WTC11 (cell line): ENCODE measurements at regions not wholly inside any gene's neighbourhood (a gene's known extent, or its start where the extent isn't known, plus 50 kb on each side); places are given as distances from the start of the nearest gene placed in this dataset.
A peak's percentile ranks its signal among the peaks of the same experiment; 100 is the strongest.

Source experiments
- ATAC-seq: fragments of 200-7000 bp; cut with Tn5 transposase; 2 replicates; pipeline ENCODE4 v1.10.0; 2021; ENCODE audit warnings: mild to moderate bottlenecking, moderate library complexity
- CTCF ChIA-PET: fragments of 300-600 bp; sonication (Branson Sonifier 250); formaldehyde crosslinking; loops from one replicate; lab custom pipeline; 2021; ENCODE audit warnings: antibody characterized with exemption; lab: Charles Lee
- POLR2A ChIA-PET: fragments of 350-600 bp; sonication (Branson Sonifier 250); formaldehyde crosslinking; loops from one replicate; lab custom pipeline; 2021; ENCODE audit warnings: antibody characterized with exemption; lab: Charles Lee
- DNase-seq: peaks from one replicate; pipeline ENCODE4 v3.0.0; 2021; ENCODE audit warnings: low spot score
- H3K27ac Mint-ChIP-seq: 2 replicates; pipeline ENCODE4 v1.8.0; 2021; ENCODE audit warnings: mixed read lengths
- H3K27me3 Mint-ChIP-seq: 2 replicates; pipeline ENCODE4 v1.8.0; 2021; ENCODE audit warnings: low read depth, mild to moderate bottlenecking, moderate library complexity, mixed read lengths
- H3K36me3 Mint-ChIP-seq: 2 replicates; pipeline ENCODE4 v1.8.0; 2021; ENCODE audit warnings: mixed read lengths
- H3K4me1 Mint-ChIP-seq: 2 replicates; pipeline ENCODE4 v1.8.0; 2022; ENCODE audit warnings: mixed read lengths
- H3K4me3 Mint-ChIP-seq: 2 replicates; pipeline ENCODE4 v1.8.0; 2021; ENCODE audit warnings: mild to moderate bottlenecking, moderate library complexity, mixed read lengths
- H3K9me3 Mint-ChIP-seq: 2 replicates; pipeline ENCODE4 v1.8.0; 2021; ENCODE audit warnings: mixed read lengths
- CREM ChIP-seq: sonication (generic); formaldehyde crosslinking; IDR thresholded peaks from 2 replicates; pipeline ENCODE4 v1.8.1; 2022; ENCODE audit warnings: mild to moderate bottlenecking, missing genetic modification reagents, moderate library complexity
- CTCF ChIP-seq: fragments of 200-600 bp; IDR thresholded peaks from 2 replicates; pipeline ENCODE4 v1.8.0; 2022; ENCODE audit warnings: antibody characterized with exemption
- E2F5 ChIP-seq: sonication (generic); formaldehyde crosslinking; IDR thresholded peaks from 2 replicates; pipeline ENCODE4 v1.8.1; 2022; ENCODE audit warnings: mild to moderate bottlenecking, moderate library complexity, missing genetic modification reagents
- GRHL2 ChIP-seq: fragments of 250-450 bp; sonication (Bioruptor Pico); IDR thresholded peaks from 2 replicates; pipeline ENCODE4 v1.8.0; 2022; ENCODE audit warnings: mild to moderate bottlenecking, moderate library complexity; ENCODE audit not compliant: insufficient replicate concordance, severe bottlenecking
- MXD4 ChIP-seq: fragments of 250-450 bp; sonication (Bioruptor Pico); IDR thresholded peaks from 2 replicates; pipeline ENCODE4 v1.8.0; 2021; ENCODE audit warnings: mild to moderate bottlenecking, moderate library complexity, borderline replicate concordance
- NFE2L1 ChIP-seq: sonication (generic); formaldehyde crosslinking; IDR thresholded peaks from 2 replicates; pipeline ENCODE4 v1.8.1; 2023; ENCODE audit warnings: missing genetic modification reagents
- RORB ChIP-seq: fragments of 250-450 bp; sonication (Bioruptor Pico); IDR thresholded peaks from 2 replicates; pipeline ENCODE4 v1.9.0; 2021; ENCODE audit warnings: mild to moderate bottlenecking
- SP1 ChIP-seq: sonication (generic); formaldehyde crosslinking; conservative IDR thresholded peaks from 2 replicates; pipeline ENCODE4 v1.8.1; 2022; ENCODE audit warnings: missing genetic modification reagents
- TEAD1 ChIP-seq: sonication (generic); formaldehyde crosslinking; IDR thresholded peaks from 2 replicates; pipeline ENCODE4 v1.8.0; 2022; ENCODE audit warnings: mild to moderate bottlenecking, missing genetic modification reagents
- ZMAT4 ChIP-seq: fragments of 250-450 bp; sonication (Bioruptor Pico); IDR thresholded peaks from 2 replicates; pipeline ENCODE4 v1.9.0; 2021; ENCODE audit warnings: mild to moderate bottlenecking
- ZNF317 ChIP-seq: sonication (generic); formaldehyde crosslinking; IDR thresholded peaks from 2 replicates; pipeline ENCODE4 v1.8.1; 2023; ENCODE audit warnings: low read depth, mild to moderate bottlenecking, moderate library complexity, missing genetic modification reagents, borderline replicate concordance
- ZNF416 ChIP-seq: fragments of 250-450 bp; sonication (Bioruptor Pico); IDR thresholded peaks from 2 replicates; pipeline ENCODE4 v1.9.0; 2021; ENCODE audit warnings: mild to moderate bottlenecking, inconsistent platforms
- ZSCAN18 ChIP-seq: fragments of 250-450 bp; sonication (Bioruptor Pico); IDR thresholded peaks from 2 replicates; pipeline ENCODE4 v2.1.2; 2022; ENCODE audit warnings: mild to moderate bottlenecking, moderate library complexity
- TF ChIP-seq, protein P1 (sequence below): sonication (generic); formaldehyde crosslinking; IDR thresholded peaks from 2 replicates; pipeline ENCODE4 v1.8.1; 2023; ENCODE audit warnings: mild to moderate bottlenecking, moderate library complexity, missing genetic modification reagents
- TF ChIP-seq, protein P2 (sequence below): sonication (generic); formaldehyde crosslinking; IDR thresholded peaks from 2 replicates; pipeline ENCODE4 v1.8.1; 2022; ENCODE audit warnings: missing genetic modification reagents, borderline replicate concordance
- TF ChIP-seq, protein P3 (sequence below): sonication (generic); formaldehyde crosslinking; IDR thresholded peaks from 2 replicates; pipeline ENCODE4 v1.8.1; 2022; ENCODE audit warnings: mild to moderate bottlenecking, missing genetic modification reagents, moderate library complexity, borderline replicate concordance
- TF ChIP-seq, protein P4 (sequence below): sonication (generic); formaldehyde crosslinking; IDR thresholded peaks from 2 replicates; pipeline ENCODE4 v1.8.1; 2023; ENCODE audit warnings: mild to moderate bottlenecking, missing genetic modification reagents

GRCh38 chr4:176963121-176963520 is 170.4 kb upstream of the VEGFC start (continued):
- TF ChIP-seq, protein P1, sequence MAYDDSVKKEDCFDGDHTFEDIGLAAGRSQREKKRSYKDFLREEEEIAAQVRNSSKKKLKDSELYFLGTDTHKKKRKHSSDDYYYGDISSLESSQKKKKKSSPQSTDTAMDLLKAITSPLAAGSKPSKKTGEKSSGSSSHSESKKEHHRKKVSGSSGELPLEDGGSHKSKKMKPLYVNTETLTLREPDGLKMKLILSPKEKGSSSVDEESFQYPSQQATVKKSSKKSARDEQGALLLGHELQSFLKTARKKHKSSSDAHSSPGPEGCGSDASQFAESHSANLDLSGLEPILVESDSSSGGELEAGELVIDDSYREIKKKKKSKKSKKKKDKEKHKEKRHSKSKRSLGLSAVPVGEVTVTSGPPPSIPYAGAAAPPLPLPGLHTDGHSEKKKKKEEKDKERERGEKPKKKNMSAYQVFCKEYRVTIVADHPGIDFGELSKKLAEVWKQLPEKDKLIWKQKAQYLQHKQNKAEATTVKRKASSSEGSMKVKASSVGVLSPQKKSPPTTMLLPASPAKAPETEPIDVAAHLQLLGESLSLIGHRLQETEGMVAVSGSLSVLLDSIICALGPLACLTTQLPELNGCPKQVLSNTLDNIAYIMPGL (CRISPR knock-in tag): no peak

- CTCF ChIA-PET: interaction anchor here (0.8 to 2.1 kb wide), 8 partner anchors 9 to 417 kb away, joined by 3 to 37 read pairs (median 4); no protein-coding TSS in a partner anchor
- no peaks in the 10 kb centered on the region for H3K36me3 Mint-ChIP-seq
- no peak for TF ChIP-seq ZNF416 (CRISPR knock-in tag)
- TF ChIP-seq, protein P2, sequence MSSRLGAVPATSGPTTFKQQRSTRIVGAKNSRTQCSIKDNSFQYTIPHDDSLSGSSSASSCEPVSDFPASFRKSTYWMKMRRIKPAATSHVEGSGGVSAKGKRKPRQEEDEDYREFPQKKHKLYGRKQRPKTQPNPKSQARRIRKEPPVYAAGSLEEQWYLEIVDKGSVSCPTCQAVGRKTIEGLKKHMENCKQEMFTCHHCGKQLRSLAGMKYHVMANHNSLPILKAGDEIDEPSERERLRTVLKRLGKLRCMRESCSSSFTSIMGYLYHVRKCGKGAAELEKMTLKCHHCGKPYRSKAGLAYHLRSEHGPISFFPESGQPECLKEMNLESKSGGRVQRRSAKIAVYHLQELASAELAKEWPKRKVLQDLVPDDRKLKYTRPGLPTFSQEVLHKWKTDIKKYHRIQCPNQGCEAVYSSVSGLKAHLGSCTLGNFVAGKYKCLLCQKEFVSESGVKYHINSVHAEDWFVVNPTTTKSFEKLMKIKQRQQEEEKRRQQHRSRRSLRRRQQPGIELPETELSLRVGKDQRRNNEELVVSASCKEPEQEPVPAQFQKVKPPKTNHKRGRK: peak; percentile 66; the same call in 1 of the 2 replicates
- TF ChIP-seq, all 79 proteins: peak for 1
- no peaks in the 10 kb centered on the region for H3K27me3 Mint-ChIP-seq
- POLR2A ChIA-PET: no interaction called here
- 0 out of 2 replicates have a peak, but pooled peaks cover 4% of the 10 kb centered on the region for H3K4me1 Mint-ChIP-seq
- no peak overlapping the region for H3K27ac Mint-ChIP-seq
- no peaks in the 10 kb centered on the region for H3K9me3 Mint-ChIP-seq
- no peak overlapping the region for H3K4me3 Mint-ChIP-seq
- DNase-seq (peak; percentile 42), ATAC-seq (peak; percentile 75)
These were observed 171.5 kb upstream of the VEGFC start for GRCh38 chr4:176964116-176964691.

DNA sequence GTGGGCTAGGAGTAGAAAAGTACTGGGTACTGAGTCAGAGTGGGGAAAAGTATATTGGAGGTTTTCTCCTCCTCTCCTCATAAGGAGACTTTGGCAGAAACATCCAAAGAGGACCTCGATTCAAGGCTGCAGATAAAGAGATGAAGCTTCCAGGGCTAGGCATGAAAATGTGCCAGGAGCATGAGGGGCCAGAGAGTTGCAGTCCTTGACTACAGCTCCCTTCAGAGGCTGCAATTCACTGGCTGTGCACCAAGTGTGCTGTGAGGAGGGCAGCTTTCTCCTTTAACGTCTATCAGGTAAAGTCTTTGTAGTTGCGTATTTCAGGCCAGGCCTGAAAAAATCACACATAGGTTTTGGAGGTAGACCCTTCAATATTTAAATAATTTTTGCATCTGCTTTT is 174.9 kb upstream of the VEGFC start:
- Mint-ChIP-seq H3K9me3 (no peaks in the 10 kb centered on the region), H3K4me3 (no peak overlapping the region), H3K36me3 (no peaks in the 10 kb centered on the region), H3K27me3 (no peaks in the 10 kb centered on the region), H3K4me1 (0 out of 2 replicates have a peak, but pooled peaks cover 4% of the 10 kb centered on the region), H3K27ac (no peak overlapping the region)
- POLR2A ChIA-PET: no interaction called here
- TF ChIP-seq NFE2L1 (CRISPR knock-in tag) (no peak), ZMAT4 (CRISPR knock-in tag) (no peak), ZNF317 (CRISPR knock-in tag) (no peak), RORB (CRISPR knock-in tag) (no peak), MXD4 (CRISPR knock-in tag) (no peak), SP1 (CRISPR knock-in tag) (no peak), E2F5 (no peak)
- TF ChIP-seq, protein P3, sequence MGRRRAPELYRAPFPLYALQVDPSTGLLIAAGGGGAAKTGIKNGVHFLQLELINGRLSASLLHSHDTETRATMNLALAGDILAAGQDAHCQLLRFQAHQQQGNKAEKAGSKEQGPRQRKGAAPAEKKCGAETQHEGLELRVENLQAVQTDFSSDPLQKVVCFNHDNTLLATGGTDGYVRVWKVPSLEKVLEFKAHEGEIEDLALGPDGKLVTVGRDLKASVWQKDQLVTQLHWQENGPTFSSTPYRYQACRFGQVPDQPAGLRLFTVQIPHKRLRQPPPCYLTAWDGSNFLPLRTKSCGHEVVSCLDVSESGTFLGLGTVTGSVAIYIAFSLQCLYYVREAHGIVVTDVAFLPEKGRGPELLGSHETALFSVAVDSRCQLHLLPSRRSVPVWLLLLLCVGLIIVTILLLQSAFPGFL (CRISPR knock-in tag): no peak
- DNase-seq (no peak), ATAC-seq (peak; percentile 85)
- CTCF ChIA-PET: interaction anchor here (0.6 to 3.1 kb wide), 3 partner anchors 10 to 179 kb away, joined by 3 to 17 read pairs (median 4); no protein-coding TSS in a partner anchor

DNA sequence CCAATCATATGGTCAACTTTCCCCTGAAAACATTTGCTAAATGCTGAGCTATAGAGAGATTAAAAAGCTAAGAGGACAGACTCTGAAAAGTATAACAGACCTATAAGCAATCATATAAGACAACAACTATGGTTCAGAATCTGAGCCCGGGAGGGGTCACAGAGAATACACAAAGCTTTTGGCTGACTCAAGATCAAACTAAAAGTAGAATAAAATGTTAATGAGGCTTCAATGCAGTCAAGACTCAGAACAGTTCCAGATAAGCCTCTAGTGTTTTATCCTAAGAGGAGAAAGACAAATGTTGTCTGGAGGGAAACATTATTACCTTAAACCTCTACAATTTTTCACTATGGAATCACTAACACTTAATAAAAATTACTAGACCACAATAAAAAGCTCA is 175.4 kb upstream of the VEGFC start:
- DNase-seq (no peak), ATAC-seq (no peak)
- Mint-ChIP-seq H3K4me1 (0 out of 2 replicates have a peak, but pooled peaks cover 4% of the 10 kb centered on the region), H3K4me3 (no peak overlapping the region), H3K9me3 (no peaks in the 10 kb centered on the region), H3K27me3 (no peaks in the 10 kb centered on the region), H3K36me3 (no peaks in the 10 kb centered on the region), H3K27ac (no peak overlapping the region)
- ChIA-PET CTCF (interaction anchor here (0.6 to 3.1 kb wide), 2 partner anchors 79 to 179 kb away, joined by 3 to 17 read pairs; no protein-coding TSS in a partner anchor), POLR2A (no interaction called here)
- TF ChIP-seq GRHL2 (CRISPR knock-in tag): no peak
- TF ChIP-seq CTCF: no peak
- no peak for TF ChIP-seq ZSCAN18 (CRISPR knock-in tag)
- TF ChIP-seq, protein P4, sequence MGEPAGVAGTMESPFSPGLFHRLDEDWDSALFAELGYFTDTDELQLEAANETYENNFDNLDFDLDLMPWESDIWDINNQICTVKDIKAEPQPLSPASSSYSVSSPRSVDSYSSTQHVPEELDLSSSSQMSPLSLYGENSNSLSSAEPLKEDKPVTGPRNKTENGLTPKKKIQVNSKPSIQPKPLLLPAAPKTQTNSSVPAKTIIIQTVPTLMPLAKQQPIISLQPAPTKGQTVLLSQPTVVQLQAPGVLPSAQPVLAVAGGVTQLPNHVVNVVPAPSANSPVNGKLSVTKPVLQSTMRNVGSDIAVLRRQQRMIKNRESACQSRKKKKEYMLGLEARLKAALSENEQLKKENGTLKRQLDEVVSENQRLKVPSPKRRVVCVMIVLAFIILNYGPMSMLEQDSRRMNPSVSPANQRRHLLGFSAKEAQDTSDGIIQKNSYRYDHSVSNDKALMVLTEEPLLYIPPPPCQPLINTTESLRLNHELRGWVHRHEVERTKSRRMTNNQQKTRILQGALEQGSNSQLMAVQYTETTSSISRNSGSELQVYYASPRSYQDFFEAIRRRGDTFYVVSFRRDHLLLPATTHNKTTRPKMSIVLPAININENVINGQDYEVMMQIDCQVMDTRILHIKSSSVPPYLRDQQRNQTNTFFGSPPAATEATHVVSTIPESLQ (CRISPR knock-in tag): no peak
- no peak for TF ChIP-seq CREM (CRISPR knock-in tag)
- no peak for TF ChIP-seq TEAD1 (CRISPR knock-in tag)
